ENCODE measurements at regions not wholly inside any gene's neighbourhood (a gene's known extent, or its start where the extent isn't known, plus 50 kb on each side); places are given as distances from the start of the nearest gene placed in this dataset.
"Not testable (repeated sequence)": the region's sequence is repeated elsewhere in the genome, so short reads cannot be mapped to it uniquely, and the experiment has no call there.

DNA sequence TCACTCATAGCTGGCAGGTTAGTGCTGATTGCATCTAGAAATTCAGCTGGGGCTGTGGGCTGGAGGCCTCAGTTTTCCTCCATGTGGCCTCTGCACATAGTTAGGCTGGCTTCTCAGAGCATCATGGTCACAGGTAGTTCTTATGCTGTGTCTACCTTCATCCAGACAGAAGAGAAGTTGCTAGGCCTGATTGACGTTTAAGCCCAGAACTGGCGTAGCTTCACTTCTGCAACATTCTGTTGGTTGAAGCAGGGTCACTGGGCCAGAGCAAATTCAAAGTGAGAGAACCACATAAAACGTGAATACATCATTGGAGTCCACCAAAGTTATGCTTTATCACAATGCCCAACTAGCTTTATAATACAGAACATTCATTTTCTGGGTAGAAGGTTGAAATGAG is 116.0 kb downstream of the SPP2 start:
- no peak for DNase-seq (ENCODE audit: extremely low read depth in 1 of 2, low read depth in 1 of 2)

DNA sequence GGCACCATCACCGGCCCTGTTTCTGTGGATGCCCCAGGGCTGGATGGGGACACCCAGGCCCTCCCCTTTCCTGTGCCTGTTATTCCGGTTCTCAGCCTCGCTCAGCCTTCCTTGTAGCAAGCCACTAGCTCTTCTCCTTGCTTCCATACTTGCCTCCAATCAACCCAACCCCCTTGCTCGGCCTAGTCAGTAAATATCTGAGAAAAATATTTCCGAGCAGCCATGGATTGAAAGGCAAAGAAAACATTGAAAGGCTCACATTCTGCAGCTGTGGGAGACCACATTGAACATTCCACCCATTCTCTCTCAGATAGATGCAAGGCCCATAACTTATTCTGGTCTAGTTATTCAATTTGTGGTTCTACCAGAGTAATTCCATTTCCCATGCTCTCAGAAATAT is 114.9 kb downstream of the SPP2 start:
- no peak for DNase-seq (ENCODE audit: extremely low read depth in 1 of 2, low read depth in 1 of 2)

DNA sequence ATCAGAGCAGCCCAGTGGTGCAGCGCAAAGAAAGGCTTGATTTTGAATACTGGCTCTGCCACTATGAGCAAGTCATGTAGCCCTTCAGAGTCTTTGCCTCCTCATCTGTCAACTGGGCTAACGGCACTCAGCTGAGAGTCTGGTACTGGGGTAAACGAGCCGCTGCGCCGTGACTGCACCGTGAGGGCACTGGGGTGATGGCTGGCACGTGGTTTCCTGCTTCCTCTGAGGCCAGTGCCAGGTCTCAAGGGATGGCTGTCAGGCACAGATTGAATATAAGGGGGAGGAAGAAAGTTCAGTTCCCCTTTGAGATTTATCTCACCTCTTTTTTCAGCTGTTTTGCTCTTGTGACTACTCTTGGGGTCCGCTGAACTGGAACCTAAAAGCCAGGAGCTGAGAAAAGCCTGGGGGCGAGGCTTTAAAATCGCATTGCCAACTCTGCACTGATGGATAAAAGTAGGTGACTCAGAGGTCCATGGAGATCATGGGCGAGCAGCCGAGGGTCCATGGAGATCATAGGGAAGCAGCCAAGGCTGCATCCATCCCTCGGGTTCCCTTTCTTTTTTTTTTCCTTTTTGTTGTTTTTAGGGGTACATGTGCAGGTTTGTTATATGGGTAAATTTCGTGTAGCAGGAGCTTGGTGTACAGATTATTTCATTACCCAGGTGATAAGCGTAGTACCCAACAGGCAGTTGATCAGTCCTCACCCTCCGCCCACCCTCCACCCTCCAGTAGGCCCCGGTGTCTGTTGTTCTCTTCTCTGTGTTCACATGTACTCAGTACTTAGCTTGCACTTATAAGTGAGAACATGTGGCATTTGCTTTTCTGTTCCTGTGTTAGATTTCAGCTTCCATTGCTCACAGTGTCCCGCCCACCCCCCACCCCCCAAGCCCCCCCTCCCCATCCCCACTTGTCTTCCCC is 114.3 kb downstream of the SPP2 start:
- peak; percentile 27 to 35 for DNase-seq (ENCODE audit: extremely low read depth in 1 of 2, low read depth in 1 of 2)

DNA sequence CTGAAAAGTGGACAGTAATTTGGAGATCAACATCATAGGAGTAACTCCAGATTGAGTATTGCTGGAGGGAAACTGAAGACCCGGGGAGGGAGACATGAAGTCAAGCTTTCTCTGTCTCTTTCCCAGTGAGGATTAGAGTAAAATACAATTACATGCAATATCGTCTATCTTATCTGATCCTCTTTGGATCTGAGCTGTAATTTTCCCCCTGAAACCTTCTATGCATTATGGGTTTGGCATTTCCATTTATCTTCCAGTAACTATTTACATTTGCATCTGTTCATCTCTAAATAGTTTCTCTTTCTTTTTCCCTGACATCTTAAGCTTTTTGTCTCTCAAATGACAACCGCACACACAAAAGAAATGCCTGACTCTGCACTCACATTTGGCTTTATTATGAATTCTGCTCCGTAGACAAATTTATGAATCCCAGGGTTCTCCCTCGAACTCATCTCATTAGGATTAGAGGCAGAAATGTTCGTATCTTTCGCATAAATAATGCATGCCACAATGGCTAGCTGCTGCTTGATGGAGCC is 113.1 kb downstream of the SPP2 start:
- no peak for DNase-seq (ENCODE audit: extremely low read depth in 1 of 2, low read depth in 1 of 2)

DNA sequence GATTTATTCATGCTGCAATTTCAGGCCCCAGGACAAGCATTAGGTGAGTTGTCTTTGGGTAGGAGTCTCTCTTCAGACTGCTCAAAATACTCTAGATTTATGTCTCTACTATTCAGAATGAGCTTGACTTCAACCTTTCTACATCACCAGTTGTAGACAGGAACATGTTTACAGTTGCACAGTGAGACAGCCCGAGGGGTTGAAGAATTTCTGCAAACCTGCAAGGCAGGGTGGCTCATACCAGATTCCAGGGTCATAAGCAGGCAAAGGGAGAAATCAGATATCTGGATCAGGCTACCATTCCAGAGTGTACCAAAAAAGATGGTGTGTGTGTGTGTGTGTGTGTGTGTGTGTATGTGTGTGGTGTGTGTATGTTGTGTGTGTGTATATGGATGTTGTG is 112.4 kb downstream of the SPP2 start:
- no peak for DNase-seq (ENCODE audit: extremely low read depth in 1 of 2, low read depth in 1 of 2)

DNA sequence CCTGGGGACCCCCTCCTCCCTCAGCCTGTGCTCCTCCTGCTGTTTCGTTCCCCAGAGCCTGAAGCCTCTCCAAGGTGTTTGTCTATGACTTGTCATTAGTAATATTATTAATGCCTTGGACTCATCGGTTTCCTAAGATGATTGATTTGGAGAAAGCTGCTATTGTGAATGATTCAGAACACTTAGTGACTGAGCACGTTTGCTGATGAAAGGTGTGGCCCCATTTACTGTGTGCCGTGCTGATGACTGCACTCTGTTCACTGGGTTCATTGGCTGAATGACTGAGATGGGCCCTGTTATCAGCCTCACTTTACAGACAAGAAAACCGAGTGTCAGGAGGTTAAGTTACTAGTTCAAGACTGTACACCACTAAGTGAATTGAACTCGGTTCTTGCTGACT is 111.4 kb downstream of the SPP2 start:
- DNase-seq (ENCODE audit: extremely low read depth in 1 of 2, low read depth in 1 of 2) = no peak

DNA sequence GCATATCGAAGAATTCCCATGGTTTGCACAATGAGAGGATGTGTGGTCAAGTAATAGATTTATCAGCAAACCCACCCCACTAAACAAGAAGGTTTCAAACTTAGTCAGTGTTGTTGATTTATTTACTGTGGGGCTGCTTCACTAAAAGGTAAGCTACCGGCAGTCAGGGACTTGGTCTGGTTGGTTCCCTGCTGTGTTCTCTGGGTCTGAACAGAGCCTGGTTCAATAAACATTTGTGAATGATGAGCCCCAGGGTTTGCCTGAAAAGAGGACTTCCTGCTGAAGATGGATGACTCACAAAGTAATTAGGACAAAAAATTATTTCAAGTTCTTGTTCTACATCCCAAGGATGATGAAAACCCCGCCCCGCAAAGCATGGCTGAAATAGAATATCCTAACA is 108.3 kb downstream of the SPP2 start:
- DNase-seq (ENCODE audit: extremely low read depth in 1 of 2, low read depth in 1 of 2) = no peak

DNA sequence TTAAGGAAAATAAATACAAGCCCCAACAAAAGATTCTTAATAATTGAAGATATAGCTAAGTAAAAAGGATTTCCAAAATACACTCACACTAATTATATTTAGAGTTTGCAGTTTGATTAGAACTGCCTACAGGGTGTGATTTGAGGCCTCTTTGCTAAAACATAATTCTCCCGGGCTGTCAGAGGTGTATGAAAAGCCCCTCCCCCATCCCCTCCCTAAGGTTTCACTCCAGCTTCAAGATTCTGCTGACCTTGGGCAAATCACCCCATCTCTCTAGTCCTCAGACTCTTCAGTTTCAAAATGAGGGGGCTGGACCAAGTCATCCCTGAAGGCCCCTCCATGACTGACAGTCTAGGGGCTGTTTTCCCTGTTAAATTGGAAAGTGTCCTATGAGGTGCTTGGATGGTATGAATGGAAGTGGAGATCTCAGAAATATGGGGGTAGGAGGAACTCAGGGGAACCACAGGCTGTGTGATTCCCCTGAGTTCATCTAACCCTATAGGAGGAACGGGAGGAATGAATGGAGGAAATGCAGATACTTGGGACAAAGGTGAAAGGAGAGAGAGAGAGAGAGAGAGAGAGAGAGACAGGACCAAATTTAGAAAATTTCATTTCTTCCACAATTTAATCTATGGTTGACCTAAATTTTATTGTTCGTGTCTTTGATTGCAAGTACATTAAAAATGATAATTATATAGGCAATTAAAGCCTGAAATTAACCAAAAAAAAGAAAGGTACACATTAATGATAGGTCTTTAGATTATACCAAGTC is 107.5 kb downstream of the SPP2 start:
- no peak for DNase-seq (ENCODE audit: extremely low read depth in 1 of 2, low read depth in 1 of 2)

DNA sequence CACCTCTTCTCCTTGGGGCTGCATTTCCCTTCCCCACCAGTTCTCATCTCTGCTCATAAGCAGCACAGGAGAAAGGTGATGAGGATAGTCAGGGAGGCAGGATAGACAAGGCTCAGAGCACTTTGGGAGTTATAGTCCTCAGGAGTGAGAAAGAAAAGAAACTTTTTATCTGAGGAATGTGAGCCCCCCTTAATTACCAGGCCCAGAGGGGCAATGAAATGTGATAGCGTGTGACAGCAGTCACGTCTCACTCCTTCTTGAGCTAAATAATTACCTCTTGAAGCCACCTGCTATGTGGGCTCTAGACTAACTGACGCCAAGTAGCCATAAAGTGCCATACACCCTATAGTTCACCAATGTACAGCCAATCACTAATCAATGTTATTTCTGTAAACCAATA is 105.8 kb downstream of the SPP2 start:
- DNase-seq (ENCODE audit: extremely low read depth in 1 of 2, low read depth in 1 of 2) = no peak

DNA sequence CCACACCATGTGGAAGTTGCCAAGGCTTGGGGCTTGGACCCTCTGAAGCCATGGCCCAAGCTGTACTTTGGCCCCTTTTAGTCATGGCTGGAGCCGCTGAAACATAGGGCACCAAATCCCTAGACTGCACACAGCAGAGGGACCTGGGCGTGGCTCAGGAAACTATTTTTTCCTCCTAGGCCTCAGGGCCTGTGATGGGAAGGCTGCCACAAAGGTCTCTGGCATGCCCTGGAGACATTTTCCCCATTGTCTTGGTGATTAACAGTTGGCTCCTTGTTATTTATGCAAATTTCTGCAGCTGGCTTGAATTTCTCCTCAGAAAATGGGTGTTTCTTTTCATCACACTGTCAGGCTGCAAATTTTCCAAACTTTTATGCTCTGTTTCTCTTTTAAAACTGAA is 102.3 kb downstream of the SPP2 start:
- not testable (repeated sequence) for DNase-seq (ENCODE audit: extremely low read depth in 1 of 2, low read depth in 1 of 2)

DNA sequence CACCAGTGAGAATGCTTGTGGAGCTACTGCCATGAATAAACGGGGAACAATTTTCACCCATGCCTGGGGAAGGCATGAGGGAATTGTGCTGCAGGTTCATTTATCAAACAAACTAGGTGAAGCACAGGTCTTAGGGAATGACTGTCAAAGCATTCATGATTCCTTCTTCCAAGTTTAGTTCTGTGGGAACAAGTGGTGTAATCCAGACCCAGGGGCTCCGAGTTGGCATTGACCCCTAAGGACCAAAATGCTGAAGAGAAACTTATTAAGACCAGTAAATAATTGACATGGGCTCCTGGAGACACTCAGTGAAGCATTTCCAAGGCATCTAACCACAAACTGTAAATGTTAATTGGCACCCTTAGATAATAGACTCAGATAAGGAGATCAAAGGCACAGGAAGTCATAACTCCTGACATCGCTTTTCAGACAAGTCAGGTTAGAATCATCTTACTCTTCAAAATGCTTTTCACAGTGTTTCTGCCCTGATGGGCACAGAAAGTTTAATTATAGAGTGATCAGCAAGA is 96.9 kb downstream of the SPP2 start:
- no peak for DNase-seq (ENCODE audit: extremely low read depth in 1 of 2, low read depth in 1 of 2)

DNA sequence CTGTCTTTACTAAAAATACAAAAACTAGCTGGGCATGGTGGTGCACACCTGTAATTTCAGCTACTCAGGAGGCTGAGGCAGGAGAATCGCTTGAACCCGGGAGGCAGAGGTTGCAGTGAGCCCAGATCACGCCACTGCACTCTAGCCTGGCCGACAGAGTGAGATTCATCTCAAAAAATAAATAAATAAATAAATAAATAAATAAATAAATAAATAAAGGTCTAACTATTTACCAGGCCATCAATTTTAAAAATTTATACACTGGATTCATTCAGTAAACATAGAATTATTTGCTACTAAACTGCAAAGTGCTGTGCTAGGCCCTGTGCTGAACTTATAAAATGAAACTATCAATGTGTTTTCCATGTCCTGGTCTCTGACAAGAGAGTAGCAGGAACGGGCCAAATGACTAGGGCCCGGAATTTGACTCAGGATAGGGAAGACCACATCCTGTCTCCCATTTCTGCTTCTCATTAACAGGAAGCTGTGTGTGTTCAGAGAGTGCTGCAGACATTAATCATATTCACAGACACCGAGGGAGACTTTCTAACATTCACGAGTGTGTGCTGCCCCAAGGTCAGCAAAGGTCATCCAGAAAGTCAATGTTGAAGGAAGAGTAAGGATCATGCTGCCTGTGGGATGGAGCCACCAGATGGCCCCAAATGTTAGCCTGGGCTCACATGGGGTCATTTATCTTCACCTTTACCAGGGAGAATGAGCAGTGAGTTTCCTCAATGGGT is 95.8 kb downstream of the SPP2 start:
- DNase-seq (ENCODE audit: extremely low read depth in 1 of 2, low read depth in 1 of 2) = no peak

DNA sequence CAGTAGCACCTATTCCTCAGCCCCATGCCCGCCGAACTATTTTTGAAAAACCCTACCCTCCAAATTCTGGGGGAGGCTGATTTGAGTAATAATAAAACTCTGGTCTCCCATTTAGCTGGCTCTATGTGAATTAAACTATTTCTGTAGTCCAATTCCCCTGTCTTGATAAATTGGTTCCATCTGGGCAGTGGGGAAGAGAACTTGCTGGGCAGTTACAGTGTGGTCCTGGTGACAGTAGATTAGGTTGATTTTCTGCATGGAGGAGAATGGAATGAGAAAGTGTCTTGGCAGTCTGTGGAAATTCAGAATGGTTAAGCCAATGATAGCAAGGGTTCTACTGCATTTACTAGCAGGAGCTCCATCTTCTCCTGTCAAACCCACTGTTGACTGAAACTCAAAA is 95.0 kb downstream of the SPP2 start:
- DNase-seq (ENCODE audit: extremely low read depth in 1 of 2, low read depth in 1 of 2) = no peak

DNA sequence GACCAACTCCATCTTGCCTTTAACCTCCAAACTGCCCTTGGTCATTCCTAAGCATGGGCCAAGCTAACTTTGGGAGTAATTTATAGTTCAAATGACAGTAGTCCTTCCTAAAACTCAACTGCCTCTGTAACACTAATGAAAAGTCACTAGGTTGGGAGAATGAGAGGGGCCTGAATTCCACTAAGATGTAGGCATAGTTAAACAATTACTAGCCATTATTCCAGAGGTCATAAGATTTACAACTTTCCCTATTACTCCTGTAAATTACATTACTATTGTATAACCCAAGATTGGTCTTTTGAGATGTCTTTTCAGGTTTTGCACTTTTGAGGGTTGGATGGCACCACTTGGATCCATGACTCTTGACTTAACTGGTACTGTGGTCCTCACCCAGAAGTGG is 94.6 kb downstream of the SPP2 start:
- no peak for DNase-seq (ENCODE audit: extremely low read depth in 1 of 2, low read depth in 1 of 2)

DNA sequence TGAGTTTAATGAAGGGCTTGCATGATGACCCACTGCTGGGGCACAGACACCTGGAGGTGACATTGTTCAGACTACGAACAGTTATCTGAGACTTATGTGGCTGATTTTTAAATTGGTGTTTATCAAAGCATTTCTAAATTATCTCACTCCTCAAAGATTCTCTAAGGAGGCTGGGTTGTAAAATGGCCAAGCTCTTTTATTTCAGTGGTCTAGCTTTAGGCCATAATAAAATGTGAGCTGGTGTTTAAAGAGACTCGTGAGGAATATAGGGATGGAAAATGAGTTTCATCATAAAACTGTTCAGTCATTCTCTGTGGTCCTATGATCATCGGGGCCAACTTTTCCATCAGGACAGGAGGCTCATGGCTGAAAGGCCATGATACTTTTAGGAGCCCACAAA is 93.4 kb downstream of the SPP2 start:
- DNase-seq (ENCODE audit: extremely low read depth in 1 of 2, low read depth in 1 of 2) = no peak

DNA sequence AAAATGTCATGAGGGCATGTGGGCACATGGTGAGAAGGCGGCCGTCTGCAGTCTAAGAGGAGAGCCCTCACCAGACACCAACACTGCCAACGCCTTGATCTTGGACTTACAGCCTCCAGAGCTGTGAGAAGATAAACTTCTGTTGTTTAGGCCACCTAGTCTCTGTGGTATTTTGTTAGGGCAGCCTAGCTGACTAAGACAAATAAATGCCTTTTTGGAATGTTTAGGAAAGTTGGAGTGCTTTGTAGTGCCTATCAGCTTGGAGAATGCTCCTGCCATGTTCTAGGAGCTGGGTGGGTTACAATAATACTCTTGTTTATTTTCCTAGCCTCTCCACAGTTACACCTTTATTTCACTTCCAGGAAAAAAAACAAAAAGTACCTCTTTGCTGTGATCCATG is 92.0 kb downstream of the SPP2 start:
- DNase-seq (ENCODE audit: extremely low read depth in 1 of 2, low read depth in 1 of 2) = no peak

DNA sequence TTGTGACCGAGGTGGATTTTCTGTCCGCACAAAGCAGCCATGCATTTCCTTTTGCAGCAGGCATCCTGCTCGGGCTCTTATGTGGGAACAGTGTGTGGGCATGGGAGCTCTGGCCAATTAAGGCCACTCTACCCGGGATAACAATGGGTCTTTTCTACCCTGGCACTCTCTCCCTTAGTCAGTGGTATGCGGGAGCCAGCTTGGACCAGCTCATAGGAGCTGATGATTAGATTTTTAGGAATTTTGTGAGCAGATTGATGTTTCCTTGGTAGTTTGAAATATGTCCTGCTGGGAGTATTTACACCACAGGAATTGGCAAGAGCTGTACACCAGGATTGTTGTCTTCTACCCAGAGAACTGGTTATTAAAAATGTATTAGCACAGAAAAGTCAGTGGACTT is 89.3 kb downstream of the SPP2 start:
- no peak for DNase-seq (ENCODE audit: extremely low read depth in 1 of 2, low read depth in 1 of 2)

DNA sequence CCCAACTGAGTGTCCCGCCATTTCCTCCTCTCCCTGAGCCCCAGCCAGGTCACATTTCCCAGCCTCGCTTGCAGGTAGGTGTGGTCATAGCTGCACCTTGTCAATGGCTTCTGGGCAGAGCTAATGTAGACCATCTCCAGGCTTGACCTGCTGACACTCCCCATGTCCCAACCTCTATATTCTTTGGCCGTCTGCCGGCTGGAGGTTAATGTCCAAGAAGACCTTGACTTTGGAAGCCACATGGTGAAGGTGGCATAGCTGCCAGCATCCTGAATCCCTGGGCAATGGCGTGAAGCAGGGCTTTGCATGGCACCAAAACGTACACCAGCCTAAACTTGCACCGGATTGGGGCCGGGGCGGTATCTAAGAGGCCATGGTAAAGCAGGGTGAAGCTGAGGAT is 88.3 kb downstream of the SPP2 start:
- no peak for DNase-seq (ENCODE audit: extremely low read depth in 1 of 2, low read depth in 1 of 2)

DNA sequence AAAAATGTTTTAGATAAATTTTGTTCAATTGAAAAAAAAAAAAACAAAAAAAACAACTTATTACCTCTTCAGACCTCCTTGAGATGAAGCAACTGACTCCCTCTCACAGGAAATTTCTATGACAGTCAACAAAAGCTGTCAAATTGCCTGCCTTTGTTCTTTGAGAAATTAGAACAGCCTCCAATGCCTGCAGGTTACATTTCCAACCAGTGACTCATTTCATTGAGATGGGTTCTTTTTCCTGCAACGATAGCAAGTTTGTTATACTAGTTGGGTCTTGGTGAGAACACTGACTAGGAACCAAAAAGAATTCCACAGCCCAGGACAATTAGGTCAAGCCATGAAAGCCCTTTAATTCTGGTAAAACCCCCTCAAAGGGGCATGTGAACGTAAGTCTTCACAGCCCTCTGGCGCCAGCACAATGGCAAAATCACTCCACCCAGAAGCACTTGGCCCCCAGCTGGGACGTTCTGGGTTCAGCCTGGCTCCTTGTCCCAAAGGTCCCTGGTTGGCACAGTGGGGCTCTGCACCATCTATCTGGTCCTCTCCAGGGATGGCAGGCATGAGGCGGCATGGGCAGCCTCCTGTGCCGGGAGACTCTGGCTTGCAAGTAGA is 87.0 kb downstream of the SPP2 start:
- no peak for DNase-seq (ENCODE audit: extremely low read depth in 1 of 2, low read depth in 1 of 2)

DNA sequence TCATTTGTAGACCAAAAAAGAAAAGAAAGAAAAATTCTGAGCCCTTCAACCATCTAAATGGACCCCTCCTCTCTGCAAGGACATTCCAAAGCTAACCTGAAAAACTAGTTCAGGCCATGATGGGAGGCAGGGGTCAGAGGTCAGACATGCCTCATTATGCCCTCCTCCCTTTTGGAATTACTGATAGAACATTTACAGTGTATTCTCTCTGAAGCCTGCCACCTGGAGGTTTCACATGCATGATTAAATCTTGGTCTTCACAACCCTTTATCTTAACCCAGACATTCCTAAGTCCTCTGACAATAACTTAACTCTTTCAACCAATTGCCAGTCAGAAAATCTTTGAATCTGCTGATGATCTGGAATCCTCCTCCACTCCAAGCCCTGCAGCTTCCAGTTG is 86.0 kb downstream of the SPP2 start:
- no peak for DNase-seq (ENCODE audit: extremely low read depth in 1 of 2, low read depth in 1 of 2)
